GM21381 (cell line): ENCODE measurements at regions not wholly inside any gene's neighbourhood (a gene's known extent, or its start where the extent isn't known, plus 50 kb on each side); places are given as distances from the start of the nearest gene placed in this dataset.
"Not testable (repeated sequence)": the region's sequence is repeated elsewhere in the genome, so short reads cannot be mapped to it uniquely, and the experiment has no call there.

ENCODE experiments used
- ATAC-seq: cut with Tn5 transposase; IDR thresholded peaks from one replicate; pipeline ENCODE4 v1.9.1; 2021; ENCODE audit warnings: mild to moderate bottlenecking, moderate library complexity; ENCODE audit not compliant: unreplicated experiment

- ATAC-seq, result no peak
Observed at GRCh38 chr1:166763318-166763717, 76.0 kb upstream of the POGK start.

- no peak for ATAC-seq
Observed at GRCh38 chr1:166766942-166767341, 72.3 kb upstream of the POGK start.

- ATAC-seq, result not testable (repeated sequence)
Observed at GRCh38 chr1:166784646-166785045, 54.6 kb upstream of the POGK start.

- no peak for ATAC-seq
Observed at GRCh38 chr1:166785987-166786386, 53.3 kb upstream of the POGK start.

- ATAC-seq, result no peak
Observed at GRCh38 chr1:166789286-166789685, 50.0 kb upstream of the POGK start.
